GM19240 (cell line): ENCODE measurements at regions not wholly inside any gene's neighbourhood (a gene's known extent, or its start where the extent isn't known, plus 50 kb on each side); places are given as distances from the start of the nearest gene placed in this dataset.
"Not testable (repeated sequence)": the region's sequence is repeated elsewhere in the genome, so short reads cannot be mapped to it uniquely, and the experiment has no call there.

Experiments used
- DNase-seq: peaks from one replicate; pipeline ENCODE4 v3.0.0; 2011; ENCODE audit warnings: low spot score; ENCODE audit not compliant: insufficient read length

DNA sequence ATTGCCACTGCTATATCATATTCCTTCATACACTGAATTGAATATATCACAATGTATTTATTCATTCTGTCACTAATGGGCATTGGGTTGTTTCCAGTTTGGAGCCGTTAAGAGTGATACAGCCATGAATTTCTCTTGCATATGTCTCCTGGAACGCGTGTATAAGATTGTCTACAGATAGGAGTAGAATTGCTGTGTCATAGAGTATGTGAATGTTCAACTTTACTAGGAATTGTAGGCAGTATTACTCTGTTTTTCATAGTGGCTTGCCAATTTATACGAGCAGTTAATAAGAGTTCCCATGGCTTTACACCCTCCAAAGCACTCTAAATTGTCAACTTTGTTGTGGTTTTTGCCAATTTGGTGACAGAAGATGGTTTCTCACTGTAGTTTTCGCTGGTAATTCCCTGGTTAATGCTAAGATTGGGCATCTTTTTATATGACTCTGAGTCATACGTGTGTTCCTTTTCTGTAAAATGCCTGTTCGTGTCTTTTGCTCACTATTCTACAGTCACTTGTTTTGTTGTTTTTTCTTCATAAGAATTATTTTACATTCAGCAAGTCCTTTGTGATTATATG is 136.1 kb upstream of the LIPC start:
- DNase-seq, result no peak

DNA sequence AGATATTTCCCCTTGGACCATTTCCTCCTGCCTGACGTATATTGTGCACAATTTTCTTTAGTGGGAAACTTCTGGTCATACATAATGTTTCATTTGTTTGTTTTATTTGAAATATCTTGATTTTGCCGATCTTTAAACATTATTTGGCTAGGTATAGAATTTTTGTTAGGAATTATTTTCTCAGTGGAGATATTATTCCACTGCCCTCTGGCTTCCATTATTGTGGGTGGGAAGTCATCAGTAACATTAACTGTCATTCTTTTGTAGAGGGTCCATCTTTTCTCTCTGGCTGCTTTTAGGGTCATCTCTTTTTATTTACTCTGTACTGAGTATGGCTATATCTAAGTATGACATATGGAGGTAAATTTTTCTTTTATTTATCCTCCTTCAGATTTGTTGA is 135.5 kb upstream of the LIPC start:
- no peak for DNase-seq

DNA sequence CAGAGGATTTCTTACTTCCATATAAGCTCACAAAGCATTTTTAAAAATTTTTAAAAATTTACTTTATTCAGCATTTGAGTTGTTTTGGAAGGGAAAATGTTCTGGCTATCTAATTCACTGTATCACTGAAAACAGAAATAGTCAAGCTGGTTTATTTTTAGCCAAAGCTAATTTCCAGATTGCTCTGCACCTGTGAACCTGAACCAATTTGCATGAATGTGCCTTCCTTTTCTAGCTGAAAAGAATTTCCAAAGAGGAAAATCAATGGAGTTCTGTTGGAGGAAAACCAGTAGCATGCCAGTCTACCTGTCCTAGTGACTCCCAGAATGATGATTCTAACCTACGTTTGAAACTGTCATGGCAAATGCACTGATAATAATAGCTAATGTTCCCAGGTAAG is 134.2 kb upstream of the LIPC start:
- no peak for DNase-seq

DNA sequence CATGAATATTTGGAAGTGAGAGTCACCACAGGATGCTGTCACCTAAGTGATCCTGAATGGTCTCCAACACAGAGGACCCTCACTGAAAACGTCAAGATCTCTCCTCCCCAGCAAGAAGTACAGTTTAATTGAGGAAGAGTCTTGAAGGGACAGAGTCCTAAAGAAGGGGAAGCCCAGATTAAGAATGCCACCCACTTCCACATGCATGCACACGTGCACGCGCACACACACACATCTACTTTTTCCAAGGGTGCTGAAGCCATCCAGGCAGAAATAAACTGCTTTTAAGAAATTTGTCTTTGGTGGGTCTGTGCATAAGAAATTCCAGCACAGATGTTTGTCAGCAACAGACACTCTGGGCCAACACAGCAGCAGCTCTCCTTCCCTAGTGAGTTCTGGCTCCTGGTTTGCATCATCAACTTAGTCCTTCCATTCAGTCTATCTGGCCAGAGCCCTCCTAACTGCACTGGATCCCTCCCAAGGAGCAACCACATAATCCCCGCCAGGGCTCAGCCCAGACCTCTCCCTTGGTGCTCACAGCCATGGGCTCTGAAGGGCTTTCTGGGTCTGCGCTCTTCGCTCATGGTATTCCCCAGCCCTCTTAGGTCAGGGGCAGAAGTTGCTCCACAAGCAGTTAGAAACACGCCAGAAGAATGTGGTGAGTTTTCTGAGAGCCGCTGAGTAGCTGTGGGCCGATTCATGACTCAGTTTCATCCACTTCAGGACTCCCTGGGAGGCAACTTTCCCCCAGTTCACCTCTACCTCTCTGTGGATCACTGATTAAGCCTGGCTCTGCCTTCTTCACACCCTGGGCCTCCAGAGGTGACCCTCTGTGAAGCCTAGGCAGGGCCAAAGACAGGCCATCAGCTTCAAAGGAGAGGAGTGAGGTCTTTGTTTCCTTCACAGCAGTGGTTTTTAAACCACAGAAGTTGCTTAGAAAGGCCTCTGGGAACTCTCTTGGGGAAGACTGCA is 132.6 kb upstream of the LIPC start:
- DNase-seq, result no peak

DNA sequence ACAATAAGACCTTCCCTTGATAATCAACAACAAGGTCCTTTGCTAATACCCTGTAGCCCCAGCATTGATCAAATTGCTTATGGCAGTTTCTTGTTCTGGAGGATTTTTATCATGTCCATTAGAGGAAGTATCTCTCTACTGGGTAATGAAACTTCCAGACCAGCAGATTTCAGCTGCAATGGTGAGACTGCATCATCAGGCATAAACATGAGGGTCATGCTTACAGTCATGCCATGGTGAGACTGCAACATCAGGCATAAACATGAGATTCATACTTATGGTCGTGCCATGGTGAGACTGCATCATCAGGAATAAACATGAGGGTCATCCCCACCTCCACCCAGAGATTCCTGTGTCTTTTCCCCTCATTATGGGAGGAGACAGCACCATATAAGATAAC is 129.0 kb upstream of the LIPC start:
- no peak for DNase-seq

DNA sequence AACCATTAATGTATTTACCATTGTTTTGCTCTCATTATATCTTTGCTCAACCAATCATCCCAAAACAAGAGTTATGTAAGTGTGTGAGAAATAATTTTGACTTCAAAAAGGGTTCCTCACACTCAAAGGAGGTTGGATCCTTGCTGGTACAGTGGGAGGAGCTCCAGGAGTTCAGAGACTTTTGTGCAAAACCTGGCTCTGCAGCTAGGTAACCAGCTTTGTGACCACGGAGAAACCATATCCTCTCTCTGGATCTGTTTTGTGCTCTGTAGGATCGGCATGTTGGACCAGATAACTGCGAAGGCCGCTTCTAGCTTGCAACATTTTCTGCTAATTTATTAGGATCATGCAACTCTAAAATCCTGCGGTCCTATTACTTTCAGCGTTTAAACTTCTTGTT is 128.6 kb upstream of the LIPC start:
- DNase-seq, result no peak

DNA sequence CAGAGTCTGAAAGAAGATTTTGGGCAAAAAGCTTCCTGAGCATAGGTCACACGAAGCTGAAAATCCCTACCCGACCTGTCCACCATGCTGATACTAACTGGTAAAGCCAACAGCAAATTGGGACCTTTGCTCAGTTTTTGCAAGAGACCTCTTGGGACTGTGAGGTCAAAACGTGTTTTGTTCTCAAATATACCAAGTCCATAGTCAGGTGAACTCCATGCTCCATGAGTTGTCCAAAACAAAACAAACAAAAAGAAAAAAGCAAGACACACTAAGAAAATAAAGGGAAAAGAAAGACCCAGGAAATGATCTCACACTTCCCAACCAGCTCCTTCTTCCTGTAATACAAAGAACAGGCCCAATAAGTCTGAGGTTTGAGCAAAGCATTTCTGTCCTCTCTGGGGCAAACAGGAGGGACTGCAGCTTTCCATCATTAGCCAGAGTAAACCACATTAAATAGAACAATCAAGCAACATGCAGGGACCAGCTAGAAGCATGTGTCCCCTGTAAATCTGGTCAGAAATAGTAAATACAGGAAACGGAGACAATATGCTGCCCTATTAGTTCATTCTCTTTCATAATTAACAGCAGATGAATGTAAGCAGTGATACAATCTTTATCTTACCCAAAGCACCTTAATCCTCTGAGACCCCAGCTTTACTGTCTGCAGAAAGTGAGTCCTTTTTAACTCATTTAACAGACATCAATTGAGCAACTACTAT is 125.0 kb upstream of the LIPC start:
- DNase-seq, result no peak

DNA sequence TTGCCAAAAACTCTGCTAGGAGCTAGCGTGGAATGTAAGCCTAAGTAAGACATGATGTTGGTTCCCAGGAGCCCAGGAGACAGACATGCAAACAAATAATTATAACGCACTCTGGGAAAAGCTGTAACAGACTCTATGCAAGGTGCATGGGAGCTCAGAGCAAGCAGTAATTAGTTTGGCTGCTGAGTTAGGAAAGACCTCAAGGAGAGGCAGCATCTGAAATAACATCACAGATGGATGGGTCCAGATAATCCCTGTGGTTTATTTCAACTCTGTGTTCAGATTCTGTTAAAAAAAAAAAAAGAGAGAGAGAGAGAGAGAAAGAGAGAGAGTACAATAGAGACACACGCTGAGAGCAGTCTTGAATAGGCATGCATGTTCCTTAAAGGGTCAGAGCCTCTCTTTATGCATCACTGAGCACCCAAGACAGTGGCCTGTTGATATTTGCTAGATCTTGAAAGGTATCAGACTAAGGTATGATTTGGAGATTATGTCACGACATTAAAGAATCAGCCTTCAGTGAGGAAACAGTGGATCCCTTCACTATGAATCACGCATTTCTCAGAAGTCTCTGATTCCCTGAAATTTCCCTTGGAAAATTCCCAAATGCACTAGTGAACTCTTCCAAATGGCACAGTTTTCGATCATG is 124.4 kb upstream of the LIPC start:
- no peak for DNase-seq

DNA sequence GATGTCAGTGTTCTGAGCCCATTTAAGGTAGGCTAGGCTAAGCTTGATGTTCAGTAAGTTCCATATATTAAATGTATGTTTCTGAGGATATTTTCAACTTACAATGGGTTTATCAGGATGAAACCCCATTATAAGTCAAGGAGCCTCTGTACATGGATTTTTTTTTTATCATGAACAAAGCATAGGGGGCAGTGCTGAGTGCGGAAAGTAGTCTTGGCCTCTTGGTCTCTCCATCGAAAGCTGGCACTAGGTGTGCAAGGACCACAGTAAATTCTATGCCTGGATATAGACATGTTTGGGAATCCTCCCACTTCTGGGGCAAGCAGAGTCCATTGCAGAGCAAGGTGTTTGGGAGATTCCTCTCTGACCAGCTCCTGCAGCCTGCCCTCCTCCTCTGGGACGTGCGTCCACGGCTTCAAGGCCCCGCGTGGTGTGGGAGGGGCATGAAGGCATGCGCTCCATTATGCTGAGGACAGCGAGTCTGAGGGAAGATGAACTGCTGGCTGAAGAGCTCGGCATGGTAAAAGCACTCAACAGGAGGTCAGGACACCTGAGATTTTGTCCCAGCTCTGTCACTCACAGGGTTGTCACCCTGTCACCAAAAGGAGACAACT is 122.9 kb upstream of the LIPC start:
- no peak for DNase-seq

DNA sequence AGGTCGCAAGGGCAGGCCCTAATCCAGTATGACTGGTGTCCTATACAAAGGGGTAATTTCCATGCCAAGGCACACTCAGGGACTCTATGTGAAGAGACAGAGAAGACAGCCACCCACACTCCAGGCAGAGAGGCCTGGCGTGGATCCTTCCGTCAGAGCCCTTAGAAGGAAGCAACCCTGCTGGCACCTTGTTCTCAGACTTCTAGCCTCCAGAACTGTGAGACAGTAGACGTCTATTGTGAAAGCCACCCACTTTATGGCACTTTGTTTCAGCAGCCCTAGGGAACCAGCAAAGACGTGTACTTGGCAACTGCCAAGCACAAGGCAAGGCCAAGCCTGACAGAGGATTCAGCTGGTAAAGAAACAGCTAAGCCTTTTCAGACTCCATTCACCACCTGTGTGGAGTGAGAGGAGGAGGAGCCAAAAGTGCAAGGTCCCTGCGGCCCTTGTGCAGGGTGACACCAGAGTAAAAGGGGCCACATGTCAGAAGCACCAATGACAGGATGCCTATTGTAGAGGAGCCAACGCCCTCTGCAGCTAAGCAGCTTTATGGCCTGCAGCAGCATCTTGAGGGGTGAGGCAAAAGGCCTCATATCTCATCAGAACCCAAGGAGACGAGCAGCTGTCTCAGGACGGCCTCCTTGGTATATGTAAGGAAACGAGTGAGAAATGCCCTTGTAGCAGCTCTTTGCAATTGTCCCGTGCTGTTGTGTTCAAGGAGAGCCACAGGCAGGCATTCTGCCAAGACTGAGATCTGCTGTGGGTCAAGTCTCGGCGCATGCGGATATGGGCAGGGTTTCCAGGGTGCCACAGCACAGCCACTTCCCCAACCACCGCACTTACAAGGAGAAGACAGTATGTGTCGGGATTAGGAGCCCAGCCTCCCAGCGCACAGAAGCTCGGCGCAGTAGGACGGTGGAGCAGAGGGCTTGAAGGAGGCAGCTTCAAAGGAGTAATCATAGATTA is 121.5 kb upstream of the LIPC start:
- DNase-seq, result no peak

DNA sequence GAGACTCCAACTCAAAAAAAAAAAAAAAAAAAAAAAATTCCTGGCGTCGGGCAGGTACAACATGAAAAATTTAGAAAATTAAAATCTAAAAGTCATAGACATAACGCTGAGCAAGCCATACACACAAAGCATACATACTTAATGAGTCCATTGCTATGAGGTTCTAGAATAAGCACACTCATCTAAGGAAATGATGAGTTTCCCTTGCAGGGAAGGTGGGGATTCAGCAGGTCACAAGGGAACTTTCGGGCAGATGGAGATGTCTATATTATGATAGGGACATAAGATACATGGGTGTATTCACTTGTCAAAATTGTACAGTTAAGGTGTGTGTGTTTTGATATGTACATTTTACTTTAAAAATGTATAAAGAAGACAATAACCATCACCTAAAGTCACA is 120.2 kb upstream of the LIPC start:
- DNase-seq, result no peak

DNA sequence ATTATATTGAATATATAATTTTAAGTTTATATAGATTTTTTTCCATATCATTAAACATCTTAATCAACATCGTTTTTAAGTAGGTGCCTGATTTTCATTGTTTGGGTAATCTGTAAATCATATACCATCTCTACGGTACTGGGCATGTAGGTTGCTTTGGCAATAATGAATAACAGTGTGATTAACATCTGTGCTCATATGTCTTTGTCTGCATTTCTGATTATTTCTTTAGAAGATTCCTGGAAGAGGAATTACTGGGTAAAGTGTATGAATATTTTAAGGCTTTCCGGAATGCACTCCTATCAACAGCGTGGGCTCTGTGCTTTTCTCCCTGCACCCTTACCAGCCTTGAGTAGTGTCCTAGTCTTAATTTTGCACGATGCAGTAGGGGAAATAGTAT is 119.8 kb upstream of the LIPC start:
- DNase-seq, result no peak

DNA sequence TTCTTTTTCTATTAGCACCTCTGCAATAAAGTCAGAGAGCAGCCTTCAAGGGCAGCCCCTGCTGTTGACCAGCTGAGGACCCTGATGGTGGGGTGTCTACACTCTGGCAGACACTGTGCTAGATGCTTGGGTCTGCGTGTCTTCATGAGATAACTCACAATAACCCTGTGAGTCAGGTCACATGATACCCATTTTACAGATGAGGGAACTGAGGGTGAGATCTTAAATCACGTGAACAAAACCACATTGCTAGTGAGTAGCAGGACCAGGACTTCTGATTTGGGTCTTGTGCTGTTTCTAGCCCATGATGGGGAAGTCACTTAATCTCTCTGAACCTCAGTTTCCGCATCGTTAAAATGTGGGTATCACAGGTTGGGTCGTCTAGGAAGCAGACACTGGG is 118.5 kb upstream of the LIPC start:
- no peak for DNase-seq

DNA sequence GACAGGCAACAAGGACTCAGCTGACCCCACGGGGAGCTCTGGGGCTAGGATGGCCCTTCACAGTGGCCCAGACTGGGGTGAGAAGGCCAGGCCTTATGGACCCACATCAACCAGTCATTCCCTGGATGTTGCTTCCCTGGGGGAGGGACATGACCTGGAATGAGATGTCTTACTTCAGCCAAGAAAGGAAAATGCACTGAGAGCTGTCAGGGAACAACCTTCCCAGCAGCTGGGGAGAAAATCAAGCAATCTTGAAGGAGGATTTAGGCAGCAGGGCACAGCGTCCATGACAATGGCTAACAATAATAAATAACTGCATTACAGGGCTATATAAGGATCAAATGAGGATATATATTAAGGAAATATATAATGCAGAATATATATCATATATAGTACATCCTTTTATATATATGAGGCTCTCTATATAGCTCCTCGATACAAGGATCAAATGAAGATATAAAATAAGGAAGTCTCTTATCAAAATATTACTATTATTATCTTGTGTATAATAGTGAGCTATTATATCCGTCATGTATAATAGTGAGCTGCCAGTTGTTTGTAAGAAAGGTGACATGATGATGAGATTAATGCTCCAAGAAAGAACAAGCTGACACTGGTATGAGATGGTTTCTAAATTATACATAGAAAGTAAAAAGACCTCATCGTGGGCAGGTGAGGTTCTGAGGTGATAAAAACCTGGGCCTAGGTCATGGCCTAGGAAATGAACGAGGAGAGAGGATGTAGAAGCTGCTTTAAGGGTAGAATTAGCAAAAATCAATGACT is 117.8 kb upstream of the LIPC start:
- DNase-seq, result no peak

DNA sequence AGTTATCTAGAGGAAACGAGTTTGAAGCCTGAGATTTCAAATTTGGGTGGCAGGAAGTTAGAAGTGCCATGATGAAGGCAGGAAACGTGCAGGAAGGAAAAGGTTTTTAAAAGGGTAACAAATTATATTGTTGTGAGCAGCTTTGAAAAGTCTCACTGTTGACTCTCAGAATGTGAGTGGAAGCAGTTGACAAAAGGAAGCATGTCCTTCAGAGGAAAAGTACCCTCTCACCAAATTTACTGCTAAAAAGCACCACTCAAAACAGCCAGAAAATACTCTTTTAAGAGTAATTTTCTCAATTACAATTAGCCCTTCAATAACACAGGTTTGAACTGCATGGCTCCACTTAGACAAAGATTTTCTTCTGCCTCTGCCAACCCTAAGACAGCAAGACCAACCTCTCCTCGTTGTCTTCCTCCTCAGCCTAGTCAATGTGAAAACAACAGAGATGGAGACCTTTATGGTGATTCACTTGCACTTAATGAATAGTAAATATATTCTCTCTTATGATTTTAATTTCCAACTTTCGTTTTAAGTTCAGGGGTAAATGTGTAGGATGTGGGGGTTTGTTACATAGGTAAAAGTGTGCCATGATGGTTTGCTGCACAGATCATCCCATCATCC is 117.1 kb upstream of the LIPC start:
- no peak for DNase-seq

DNA sequence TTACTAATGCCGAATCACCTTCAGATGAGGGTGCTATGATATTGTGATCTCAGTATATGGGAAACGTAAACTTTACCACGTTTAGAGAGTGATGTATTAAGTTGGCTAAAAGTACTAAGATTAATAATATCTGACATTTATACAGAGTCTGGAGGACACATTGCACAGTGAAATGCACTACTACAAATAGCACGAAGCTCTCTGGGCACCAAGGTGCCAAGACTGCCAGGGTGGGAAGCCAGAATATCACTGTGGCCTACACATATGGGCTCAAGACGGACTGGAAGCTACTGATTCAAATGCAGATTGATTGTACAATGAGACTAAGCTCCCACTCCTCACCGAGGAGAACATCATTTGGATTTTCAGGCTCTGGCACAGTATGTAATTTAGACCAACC is 113.3 kb upstream of the LIPC start:
- DNase-seq, result no peak

DNA sequence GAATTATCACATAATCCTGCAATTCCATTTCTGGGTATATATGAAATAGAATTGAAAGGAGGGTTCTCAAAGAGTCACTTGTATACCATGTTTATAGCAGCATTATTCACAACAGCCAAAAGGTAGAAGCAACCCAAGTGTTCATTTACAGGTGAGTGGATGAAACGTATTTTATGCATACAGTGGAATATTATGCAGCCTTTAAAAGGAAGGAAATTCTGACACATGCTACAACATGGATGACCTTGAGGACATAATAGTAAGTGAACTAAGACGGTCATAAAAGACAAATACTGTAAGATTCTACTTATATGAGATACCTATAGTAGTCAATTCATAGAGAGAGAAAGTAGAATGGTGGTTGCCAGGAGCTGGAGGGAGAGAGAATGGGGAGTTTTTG is 110.8 kb upstream of the LIPC start:
- DNase-seq, result no peak

DNA sequence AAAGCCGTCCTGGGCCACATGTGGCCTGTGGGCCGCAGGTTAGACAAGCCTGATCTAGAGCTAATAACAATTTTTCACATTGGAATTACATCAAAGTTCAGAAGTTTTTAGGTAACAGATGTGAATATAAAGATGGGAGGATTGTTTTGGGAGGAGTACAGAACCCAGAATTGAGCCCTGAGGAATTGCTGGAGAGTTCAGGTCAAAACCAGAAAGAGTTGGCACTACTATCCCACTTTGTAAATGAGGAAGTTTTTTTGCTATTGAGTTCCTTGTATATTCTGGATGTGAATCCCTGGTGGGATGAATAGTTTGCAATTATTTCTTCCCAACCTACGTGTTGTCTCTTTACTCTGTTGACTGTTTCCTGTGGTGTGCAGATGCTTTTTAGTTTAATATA is 109.5 kb upstream of the LIPC start:
- no peak for DNase-seq

DNA sequence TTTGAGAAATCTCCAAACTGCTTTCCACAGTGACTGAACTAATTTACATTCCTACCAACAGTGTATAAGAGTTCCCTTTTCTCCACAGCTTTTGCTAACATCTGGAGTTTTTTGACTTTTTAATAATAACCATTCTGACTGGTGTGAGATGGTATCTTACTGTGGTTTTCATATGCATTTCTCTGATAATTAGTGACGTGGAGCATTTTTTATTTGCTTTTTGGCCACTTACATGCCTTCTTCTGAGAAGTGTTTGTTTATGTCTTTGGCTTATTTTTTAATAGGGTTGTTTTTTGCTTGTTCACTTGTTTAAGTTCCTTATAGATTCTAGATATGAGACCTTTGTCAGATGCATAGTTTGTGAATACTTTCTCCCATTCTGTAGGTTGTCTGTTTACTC is 108.5 kb upstream of the LIPC start:
- not testable (repeated sequence) for DNase-seq
